Erythroblast (primary cell): ENCODE measurements at regions not wholly inside any gene's neighbourhood (a gene's known extent, or its start where the extent isn't known, plus 50 kb on each side); places are given as distances from the start of the nearest gene placed in this dataset.

Experiments
- GATA1 ChIP-seq: IDR thresholded peaks from 2 replicates; pipeline ENCODE4 v1.6.1; 2011; ENCODE audit warnings: low read depth, mild to moderate bottlenecking, control low read depth, low read length, moderate library complexity
- POLR2A ChIP-seq: IDR thresholded peaks from 2 replicates; pipeline ENCODE4 v1.6.1; 2011; ENCODE audit warnings: mild to moderate bottlenecking, low read length

- TF ChIP-seq POLR2A = no peak
- TF ChIP-seq GATA1 = no peak
These were observed 81.0 kb upstream of the FGF3 start for GRCh38 chr11:69899957-69900821.
